NOMO-1 treated with dmso at 0.1 percent for 144 hours (cell line): ENCODE measurements at regions not wholly inside any gene's neighbourhood (a gene's known extent, or its start where the extent isn't known, plus 50 kb on each side); places are given as distances from the start of the nearest gene placed in this dataset.

ENCODE experiments used
- DNase-seq: peaks from one replicate; lab custom pipeline; 2025; ENCODE audit not compliant: unreplicated experiment; lab: John Stamatoyannopoulos, UW

- no peak for DNase-seq
Observed at GRCh38 chr3:117735481-117736101, 1026.0 kb downstream of the TUSC7 start.

GRCh38 chr3:117736846-117737245, 1027.3 kb downstream of the TUSC7 start:
- DNase-seq: no peak

GRCh38 chr3:117743993-117744392, 1034.4 kb downstream of the TUSC7 start:
- no peak for DNase-seq

GRCh38 chr3:117744935-117745334, 1035.4 kb downstream of the TUSC7 start:
- DNase-seq: no peak

- DNase-seq: no peak
Observed at GRCh38 chr3:117745516-117745915, 1035.9 kb downstream of the TUSC7 start.

GRCh38 chr3:117746066-117746465, 1036.5 kb downstream of the TUSC7 start:
- DNase-seq: no peak

GRCh38 chr3:117748131-117748530, 1038.6 kb downstream of the TUSC7 start:
- no peak for DNase-seq

- no peak for DNase-seq
Observed at GRCh38 chr3:117750674-117751269, 1041.2 kb downstream of the TUSC7 start.

- DNase-seq: no peak
Observed at GRCh38 chr3:117751651-117752050, 1042.1 kb downstream of the TUSC7 start.

GRCh38 chr3:117752984-117753717, 1043.6 kb downstream of the TUSC7 start:
- no peak for DNase-seq

- DNase-seq: no peak
Observed at GRCh38 chr3:117754058-117754457, 1044.5 kb downstream of the TUSC7 start.

- DNase-seq: no peak
Observed at GRCh38 chr3:117754841-117755240, 1045.3 kb downstream of the TUSC7 start.

- DNase-seq: no peak
Observed at GRCh38 chr3:117756563-117756962, 1047.0 kb downstream of the TUSC7 start.

- no peak for DNase-seq
Observed at GRCh38 chr3:117761703-117762620, 1052.4 kb downstream of the TUSC7 start.

- DNase-seq: no peak
Observed at GRCh38 chr3:117762621-117763037, 1053.0 kb downstream of the TUSC7 start.

GRCh38 chr3:117763561-117763960, 1054.0 kb downstream of the TUSC7 start:
- DNase-seq: no peak

GRCh38 chr3:117768581-117768980, 1059.0 kb downstream of the TUSC7 start:
- no peak for DNase-seq

- no peak for DNase-seq
Observed at GRCh38 chr3:117774130-117774529, 1064.6 kb downstream of the TUSC7 start.

GRCh38 chr3:117786349-117786748, 1076.8 kb downstream of the TUSC7 start:
- no peak for DNase-seq

- no peak for DNase-seq
Observed at GRCh38 chr3:117788061-117788460, 1078.5 kb downstream of the TUSC7 start.

- DNase-seq: no peak
Observed at GRCh38 chr3:117788506-117788905, 1078.9 kb downstream of the TUSC7 start.
